Mammary epithelial cell (primary cell): ENCODE measurements at regions not wholly inside any gene's neighbourhood (a gene's known extent, or its start where the extent isn't known, plus 50 kb on each side); places are given as distances from the start of the nearest gene placed in this dataset.

ENCODE experiments used
- EZH2 ChIP-seq: IDR thresholded peaks from 2 replicates; pipeline ENCODE4 v1.6.1; 2012; ENCODE audit warnings: low read length, inconsistent platforms, borderline replicate concordance
- TF ChIP-seq, protein P1 (sequence below), 2 donors: IDR thresholded peaks in 1 of 2; conservative IDR thresholded peaks in 1 of 2; 2 replicates each; pipeline ENCODE4 v1.5.1; 2011 to 2012; ENCODE audit warnings: inconsistent platforms in 2 of 2, low read length in 2 of 2, mild to moderate bottlenecking in 2 of 2, control low read depth in 1 of 2, low read depth in 1 of 2; ENCODE audit not compliant: insufficient read depth in 1 of 2; ENCODE audit errors: extremely low read depth in 1 of 2

DNA sequence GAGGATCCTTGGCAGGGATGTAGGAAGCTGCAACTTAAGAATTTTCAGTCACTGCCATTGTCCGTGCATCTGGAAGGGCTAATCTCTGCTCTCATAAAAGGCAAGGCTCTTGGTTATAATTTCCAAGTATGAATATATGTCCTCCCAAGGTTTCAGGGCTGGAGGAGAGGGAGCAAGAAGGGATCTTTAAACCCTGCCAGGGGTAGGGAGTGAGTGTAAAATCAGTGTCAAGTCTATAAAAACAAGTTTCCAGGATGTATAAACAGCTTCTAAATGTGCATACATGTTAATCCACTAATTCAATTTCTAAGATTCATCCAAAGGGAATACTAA is 110.2 kb upstream of the CYRIA start:
- TF ChIP-seq EZH2, result no peak
- TF ChIP-seq, protein P1, sequence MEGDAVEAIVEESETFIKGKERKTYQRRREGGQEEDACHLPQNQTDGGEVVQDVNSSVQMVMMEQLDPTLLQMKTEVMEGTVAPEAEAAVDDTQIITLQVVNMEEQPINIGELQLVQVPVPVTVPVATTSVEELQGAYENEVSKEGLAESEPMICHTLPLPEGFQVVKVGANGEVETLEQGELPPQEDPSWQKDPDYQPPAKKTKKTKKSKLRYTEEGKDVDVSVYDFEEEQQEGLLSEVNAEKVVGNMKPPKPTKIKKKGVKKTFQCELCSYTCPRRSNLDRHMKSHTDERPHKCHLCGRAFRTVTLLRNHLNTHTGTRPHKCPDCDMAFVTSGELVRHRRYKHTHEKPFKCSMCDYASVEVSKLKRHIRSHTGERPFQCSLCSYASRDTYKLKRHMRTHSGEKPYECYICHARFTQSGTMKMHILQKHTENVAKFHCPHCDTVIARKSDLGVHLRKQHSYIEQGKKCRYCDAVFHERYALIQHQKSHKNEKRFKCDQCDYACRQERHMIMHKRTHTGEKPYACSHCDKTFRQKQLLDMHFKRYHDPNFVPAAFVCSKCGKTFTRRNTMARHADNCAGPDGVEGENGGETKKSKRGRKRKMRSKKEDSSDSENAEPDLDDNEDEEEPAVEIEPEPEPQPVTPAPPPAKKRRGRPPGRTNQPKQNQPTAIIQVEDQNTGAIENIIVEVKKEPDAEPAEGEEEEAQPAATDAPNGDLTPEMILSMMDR (conservative IDR thresholded peaks at IDR 0.05 in 1 of 2, IDR thresholded peaks at IDR 0.05 in 1 of 2; ENCODE audit: extremely low read depth in 1 of 2, insufficient read depth in 1 of 2, low read depth in 1 of 2, low read length in 2 of 2), result no peak
